DMS153 (cell line): ENCODE measurements at regions not wholly inside any gene's neighbourhood (a gene's known extent, or its start where the extent isn't known, plus 50 kb on each side); places are given as distances from the start of the nearest gene placed in this dataset.

Source experiments
- DNase-seq: peaks from one replicate; lab custom pipeline; 2025; lab: John Stamatoyannopoulos, UW

DNA sequence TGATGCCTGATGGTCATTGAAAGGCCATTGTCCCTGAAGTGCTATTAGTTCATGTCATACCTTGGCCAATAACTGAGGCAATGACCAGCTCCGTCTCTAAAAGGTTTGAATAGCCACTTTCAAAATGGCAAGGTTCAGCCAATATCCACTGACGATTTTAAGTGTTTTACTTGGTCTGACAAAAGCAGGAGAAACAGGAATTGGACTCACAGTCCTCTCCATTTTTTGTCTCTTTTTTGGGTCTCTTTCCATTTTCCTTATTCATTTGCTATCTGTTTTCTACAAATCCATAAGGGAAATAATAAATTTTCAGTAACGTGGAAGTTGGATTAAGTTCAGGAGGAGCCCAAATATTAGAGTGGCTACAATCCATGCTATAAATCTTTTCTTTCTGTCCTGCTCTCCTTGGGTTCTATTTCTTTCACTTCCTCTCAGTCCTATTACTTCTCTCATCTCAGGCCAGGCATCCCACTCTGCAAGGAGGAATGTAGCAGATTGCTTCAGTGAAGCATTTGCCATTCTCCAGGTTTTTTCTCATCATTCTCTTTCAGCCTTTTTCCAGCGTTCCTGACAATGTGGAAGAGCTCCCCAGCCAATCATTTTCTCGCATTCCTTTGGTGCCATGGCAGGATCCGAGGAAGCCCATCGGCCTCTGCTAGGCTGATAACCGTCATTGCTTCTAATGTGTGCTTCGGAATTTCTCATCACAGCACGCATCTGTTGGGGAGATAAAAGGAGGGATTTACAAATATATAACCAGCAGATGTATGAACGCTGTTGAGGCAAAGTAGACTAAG, 414.5 kb downstream of the ADGRL2 start:
- DNase-seq = no peak

DNA sequence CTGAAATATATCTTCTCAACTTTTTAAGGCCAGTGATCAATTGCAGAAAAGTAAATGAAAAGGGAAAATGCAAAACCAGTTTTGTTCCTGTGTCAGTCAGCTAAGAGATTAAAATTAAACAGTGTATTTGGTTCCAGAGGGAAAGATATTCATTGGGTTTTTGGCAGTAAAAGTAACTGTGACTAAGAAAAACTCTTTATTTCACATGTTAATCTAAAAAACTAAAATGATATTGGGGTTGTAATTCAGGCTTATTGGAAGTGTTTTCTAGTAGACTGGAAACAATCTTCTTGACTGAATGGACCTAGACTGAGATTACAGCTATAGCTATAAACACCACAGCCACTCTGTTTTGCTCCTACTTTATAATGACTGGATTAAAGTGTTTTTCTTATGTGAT, 413.9 kb downstream of the ADGRL2 start:
- no peak for DNase-seq

DNA sequence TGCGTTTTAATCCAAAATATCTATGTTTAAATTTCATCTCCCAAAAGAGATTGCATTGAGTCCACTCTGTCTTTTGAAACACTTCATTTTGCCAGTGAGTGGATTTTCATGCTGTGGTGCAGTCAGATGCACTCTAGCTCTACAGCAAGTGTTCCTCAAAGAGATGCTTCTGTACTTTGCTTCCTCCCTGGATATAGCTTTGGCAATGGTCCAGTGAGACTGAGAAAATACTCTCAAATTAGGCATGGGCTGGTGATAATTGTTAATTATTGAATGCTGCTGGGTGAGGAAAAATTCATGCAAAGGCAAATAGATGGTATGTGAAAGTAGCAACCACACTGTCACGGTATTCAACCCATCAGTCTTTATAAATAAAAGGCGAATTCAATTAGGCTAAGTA, 396.9 kb downstream of the ADGRL2 start:
- no peak for DNase-seq

DNA sequence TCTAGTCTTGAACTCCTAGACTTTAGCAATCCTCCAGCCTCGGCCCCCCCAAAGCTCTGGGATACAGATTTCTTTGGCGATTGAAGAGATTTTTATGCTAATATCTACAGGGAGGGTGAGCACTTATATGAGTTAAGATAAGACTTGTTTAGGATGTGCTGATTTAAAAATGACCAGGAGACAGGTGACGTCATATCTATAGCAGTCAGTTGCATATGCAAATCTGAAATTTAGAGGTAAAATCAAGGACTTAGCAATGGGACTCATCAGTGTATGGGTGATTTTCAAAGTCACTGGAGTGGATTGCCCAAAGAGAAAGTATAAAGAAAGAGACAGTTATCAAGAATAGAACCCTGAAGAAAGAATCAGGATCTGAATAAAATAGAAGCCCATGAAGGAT, 394.5 kb downstream of the ADGRL2 start:
- no peak for DNase-seq

DNA sequence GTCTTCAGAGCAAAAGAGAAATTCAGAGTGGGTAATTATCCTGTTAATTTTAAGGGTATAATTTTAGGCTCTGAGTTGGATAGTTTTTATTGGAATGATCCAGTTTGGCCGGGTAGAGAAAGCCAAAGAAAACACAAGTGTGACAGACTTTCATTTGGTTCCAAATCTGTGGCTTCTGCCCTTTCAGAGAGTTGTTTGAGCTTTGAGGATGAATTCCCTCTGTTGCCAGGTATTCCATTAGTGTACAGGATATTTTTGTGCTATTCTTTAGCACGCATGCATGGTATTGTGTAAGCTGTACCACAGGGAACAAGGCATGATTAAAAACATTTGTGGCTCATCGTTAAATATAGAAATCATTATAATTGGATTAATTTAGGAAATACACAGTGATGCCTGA, 384.4 kb downstream of the ADGRL2 start:
- DNase-seq = no peak

DNA sequence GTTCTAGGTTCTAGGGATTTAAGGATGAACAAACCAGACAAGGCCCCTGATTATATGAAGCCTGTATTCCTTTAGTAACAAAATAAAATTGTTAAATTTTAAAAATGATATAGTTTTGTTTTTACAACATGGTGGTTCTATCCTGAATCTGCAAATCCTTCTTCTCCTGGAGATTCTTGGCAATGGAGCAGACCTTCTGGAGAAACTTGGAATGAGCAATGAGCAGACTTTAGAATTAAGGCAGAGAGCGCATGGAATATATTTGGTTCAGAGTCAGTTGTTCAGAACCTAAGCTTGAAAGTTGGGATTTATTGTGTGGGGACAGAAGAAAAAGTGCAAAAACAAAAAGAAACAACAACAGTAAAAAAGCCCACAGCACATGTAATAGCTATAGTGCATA, 381.1 kb downstream of the ADGRL2 start:
- no peak for DNase-seq

DNA sequence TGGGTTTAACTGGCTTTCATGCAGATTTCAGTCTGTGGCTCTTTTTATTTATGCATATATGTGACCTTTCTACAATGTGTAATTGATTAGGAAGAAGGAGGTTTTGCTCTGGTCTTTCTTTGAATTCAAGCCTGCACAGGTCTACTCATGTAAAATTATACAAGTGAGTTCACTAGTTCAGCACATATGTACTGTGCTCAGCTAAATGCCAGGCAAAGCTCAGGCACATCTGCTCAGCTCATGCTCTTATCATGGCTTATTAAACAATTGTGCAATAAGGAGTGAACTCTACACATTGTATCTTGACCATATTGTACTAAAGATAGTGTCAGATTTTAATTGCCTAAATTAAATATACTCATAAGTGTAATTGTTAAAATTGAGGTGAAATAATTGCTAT, 378.4 kb downstream of the ADGRL2 start:
- no peak for DNase-seq

DNA sequence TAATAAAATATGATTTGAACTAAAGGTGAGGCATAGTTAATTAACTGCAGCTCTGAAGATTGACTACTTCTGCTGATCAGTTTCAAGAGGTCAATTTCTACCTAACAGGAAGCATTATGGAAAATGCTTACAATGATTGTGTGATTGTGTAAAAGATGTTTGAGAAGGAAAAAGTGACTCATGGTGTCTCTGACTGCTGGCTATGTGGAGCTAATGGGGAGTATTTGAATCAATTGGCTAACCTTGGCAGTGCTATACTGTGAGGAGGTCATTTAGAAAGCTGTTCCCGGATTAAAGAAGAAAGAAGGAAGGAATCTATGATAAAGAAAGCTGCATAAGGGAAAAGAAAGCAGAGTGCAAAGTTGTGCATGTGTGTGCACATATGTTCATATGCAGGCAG, 376.5 kb downstream of the ADGRL2 start:
- DNase-seq = peak; percentile 35

DNA sequence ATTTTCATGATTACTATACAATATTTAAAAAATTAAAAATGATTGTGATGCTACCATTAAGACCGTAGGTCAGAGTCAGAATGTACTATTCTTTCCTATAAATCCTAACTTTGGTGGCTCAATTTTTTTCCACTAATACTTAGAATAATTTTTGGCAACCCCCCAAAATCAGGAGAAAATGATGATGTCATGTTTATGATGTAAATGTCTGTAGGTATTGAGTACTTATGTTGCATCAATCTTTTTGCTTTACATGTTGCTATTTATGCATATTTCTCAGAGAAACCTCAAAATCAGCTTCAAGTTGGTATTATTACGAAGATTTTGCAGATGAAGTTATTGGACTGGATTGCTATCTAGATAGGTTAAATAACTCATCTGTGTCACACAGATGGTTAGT, 371.2 kb downstream of the ADGRL2 start:
- no peak for DNase-seq

DNA sequence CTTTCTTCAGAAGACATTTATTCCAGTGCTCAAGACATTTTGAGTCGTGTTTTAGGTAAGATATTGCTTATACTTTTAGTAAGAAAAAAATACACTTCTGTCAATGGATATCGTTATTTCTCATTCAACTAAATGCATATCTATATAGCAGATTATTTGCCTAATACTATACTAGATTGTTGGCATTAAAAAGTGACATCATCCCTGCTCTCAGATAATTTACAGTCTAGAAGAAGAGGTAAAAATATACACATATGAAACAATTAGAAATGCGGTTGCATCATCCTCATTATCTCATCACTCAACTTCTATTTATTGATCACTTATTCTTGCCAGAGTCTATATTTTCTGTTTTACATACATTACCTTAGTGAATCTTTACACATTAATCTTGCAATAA, 367.7 kb downstream of the ADGRL2 start:
- DNase-seq = no peak

DNA sequence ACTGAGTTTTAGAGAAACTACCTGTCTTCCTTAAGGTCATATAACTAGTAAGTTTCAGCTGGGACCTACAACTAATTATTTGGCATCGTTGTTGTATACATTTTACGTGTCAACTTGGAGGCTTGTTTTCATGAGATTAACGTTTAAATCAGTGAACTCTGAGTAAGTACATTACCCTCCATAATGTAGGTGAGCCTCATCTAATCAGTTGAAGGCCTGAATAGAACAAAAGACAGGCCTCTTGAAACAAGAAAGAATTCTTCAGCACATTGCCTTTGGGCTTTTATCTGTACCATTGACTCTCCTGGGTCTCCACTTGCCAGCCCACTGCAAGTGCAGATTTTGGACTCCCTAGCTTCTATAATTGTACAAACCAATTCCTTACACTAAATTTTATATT, 364.6 kb downstream of the ADGRL2 start:
- no peak for DNase-seq

DNA sequence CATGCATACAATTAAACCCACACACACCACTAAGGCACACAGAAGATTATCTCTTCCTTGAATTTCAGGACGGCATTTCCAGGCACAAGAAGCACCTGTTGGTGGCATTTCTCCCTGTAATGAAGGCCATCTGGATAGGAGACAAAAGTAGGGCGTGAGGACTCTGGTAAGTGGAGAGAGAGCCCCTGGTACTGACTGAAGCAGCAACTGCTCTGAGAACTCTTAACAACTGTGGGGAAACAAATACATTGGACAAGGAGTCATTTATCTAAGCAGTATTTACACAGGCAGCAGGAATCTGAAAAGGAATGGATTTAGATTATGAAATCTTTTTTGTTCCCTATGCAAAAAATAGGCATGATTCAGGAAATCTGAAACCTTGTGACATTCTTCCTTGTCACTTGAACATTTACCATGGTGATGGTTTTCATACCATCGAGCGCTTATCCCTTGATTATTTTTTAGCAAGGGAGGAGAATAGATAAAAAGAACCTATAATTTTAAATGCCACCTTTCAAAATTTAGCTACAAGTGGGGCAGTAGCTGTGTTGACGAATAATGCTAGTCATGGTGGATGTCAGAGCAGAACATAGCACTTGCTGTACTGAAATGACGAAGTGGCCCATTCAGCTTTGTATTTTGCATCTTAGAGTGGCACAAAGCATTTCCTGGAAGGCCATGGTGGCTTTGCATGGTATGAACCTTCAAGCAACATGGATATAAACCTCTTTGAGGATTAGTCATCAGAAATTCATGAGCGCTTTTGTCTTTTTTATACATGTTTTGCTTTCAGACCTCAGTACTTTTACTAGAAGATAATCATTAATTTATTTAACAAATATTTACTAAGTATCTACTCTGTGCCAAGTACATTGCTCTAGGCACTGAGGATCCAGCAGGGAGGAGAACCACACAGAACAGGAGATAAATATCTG, 362.0 kb downstream of the ADGRL2 start:
- DNase-seq = peak; percentile 48

DNA sequence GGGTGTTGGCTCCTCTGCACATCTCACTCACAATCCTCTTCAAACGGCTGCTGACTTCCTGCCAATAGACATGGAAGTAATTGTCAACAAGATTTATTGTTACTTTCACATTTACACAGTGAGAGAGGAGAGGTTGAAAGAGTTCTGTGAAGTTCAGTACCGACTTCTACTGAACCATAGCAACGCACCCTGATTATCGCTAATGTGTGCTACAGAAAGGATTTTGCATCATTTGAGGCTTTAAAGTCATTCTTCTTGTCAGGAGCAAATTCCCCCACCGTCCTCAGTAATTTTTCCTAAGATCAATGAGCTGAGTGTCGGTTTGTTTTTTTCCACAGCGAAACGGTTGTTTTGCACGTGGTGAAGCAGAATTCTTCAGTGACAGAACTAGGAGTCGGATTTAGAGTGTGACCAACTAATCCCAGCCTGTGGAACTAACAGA, 361.0 kb downstream of the ADGRL2 start:
- peak; percentile 63 for DNase-seq

DNA sequence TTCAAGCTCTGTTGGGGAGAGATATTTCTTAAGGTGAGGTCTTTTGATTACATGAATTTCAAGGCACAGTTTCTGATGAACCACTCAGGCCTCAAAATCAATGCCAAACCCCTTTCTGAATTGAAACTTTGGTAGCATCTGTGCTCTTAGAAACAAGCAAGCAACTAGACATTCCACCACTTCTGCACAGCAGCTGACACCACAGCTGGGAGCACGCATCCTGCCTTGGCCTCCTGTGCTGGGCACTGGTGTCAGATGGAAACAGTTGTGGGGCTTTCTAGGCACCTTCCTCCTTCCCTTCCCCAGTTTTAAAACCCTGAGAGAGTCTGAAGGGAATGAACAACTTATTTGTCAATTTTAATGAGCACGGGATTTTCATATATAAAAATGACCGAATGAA, 360.2 kb downstream of the ADGRL2 start:
- DNase-seq = no peak

DNA sequence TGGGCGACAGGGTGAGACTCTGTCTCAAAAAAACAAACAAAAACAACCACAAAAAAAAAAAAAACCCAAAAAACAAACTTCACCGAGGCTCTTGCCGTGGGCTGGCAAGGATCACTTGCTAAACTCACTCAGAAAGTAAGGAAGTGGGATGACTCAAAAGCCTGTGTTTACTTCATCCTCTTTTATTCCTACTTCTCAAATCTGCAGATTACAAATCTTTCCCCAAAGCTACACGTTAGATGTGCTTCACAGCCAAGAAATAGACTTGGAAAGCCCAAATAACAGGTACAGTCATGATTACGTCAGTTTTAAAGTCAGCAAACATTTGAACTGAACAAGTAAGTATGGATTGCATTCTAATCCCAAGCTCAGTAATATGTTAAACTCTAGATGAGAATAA, 359.3 kb downstream of the ADGRL2 start:
- DNase-seq = no peak

DNA sequence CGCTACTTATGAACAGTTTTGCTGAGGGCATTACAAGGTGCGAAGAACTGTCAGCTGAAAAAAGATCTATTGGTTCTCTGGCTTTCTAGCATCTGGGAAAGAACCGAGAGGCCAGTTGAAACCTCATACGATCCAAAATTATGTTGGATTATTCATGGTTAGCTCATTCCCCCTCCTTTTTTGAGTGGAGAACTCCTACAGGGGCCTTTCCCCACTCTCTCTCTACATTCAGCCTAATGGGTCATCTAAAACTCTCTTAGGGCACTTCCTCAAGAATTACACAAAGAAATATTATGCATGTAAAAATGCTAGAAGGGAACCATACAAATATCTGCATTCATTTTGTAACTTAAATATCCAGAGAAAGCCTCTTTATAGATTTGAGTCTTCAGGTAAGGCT, 358.2 kb downstream of the ADGRL2 start:
- no peak for DNase-seq

DNA sequence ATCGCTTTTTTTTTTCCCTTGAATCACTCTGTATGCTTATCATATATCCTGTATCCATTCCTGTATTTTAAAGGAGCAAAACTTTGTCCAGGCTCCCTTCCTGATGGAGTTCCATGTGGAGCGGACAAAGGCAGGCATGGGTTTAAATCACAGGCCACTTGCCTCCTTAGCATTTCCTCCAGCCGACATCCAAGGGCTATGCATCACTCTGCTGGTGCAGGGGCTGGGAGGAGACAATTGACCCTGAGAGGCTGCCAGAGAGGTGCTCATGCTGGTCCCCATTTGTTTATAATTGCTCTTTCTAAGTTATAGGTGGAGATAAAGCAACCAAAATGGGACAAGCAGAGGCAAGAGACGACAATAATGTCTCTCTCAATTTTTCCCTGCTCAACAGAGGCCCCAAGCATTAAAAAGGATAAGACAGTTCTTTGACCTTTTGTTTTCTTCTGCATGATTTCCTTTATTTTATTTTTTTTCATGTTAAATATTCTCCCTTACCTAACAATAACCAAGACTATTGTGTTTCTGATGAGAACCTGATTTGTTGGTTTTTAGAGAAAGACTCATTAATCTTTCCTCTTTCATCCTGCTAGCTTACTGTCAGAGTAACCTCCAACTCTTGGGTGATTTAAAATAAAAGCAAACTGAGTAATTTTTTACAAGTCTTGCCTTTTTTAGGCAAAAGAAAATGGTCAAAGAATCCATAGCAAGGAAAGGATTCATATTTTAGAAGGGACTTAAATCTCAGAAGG, 353.7 kb downstream of the ADGRL2 start:
- DNase-seq = no peak

DNA sequence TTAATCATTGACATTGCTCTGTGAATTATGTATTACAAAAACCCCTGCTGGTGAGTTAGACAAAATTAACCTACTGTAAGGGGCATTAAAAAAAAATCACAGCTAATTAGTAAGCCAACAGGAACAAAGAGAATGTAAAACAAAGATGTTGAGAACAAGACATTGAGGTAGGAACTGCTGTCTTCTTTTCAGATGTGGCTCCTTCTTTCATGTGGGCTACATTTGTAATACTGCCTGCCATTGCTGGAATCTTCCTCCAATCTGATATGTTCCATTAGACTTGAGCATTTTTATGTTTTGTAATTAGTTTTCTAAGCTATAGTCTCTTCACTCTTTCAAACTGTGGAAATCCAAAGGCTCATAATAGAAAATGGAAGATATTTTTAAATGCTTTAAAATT, 353.0 kb downstream of the ADGRL2 start:
- no peak for DNase-seq

DNA sequence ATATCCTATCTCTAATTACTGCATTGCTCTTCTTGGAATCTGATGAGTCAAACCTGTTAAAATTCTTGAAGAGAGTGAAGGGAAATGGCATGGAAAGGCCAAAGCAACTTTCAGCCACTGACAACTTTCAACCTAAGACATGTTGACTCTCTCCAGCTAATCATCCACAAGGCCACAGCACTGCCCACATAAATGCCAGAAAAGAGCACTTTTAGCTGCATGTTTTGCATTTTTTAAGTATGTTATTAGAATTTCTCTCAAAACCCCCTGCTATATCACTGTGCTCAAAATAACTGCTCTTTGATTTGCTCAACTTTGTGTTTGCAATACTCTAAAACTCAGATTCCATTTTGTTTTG, 352.5 kb downstream of the ADGRL2 start:
- DNase-seq = no peak

DNA sequence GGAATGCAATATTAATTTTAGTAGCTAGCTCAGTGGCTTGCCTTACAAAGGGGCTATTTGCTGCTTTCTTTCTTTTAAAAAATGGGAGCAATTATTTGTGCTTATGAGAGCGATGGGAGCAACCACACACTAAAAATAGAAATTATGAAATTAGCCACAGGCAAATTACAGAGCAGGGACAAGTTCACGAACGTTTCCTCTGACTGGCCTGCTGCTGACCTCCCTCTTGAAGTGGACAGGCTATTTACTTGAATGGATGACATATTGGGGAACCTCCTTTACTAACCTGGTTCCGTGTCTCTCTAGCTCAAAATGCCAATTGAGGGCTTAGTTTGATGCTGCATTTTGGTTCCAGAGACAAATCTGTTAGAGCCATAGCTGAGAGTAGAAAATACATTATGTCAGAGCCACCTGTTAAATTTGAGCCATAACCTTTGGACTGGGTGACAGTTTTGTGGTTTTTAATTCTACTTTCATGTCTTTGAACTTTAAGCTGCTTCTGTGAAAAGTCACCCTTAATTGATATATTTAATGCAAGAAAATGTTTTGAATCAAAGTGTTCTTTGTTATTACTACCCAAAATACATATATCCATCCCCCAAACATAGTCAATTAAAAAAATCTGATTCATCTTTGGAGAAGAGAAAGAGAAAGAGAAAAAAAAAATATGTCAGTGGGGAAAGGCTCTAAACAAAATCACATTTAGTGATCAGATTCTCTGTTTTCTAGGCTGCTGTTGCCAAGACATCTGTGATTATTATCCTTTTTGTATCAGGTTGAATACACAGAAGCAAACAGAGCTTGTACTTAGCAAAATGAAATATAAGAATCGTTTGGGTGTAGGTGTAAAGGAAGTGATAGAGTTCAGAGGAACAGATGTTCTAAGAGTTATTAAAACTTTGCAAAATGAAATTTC, 351.9 kb downstream of the ADGRL2 start:
- no peak for DNase-seq

DNA sequence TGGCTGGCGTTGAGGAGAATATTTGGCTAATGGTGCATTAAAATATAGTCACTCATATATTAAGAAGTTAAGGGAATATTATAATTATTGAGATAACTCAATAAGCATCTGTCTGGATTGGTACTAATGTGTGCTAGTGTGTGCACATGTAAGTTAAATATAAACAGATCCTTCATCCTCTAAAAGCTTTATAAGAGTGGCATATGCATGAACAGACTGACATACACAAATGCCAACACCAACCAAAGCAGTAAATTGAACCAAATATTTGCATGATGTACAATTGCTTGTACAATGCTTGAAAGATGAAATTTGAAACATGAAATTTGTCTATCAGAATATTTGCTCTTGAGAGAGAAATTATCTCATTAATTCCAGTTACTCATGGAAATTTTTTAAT, 344.9 kb downstream of the ADGRL2 start:
- DNase-seq = no peak
